GM23338 (cell line): ENCODE measurements at regions not wholly inside any gene's neighbourhood (a gene's known extent, or its start where the extent isn't known, plus 50 kb on each side); places are given as distances from the start of the nearest gene placed in this dataset.

ENCODE experiments used
- CTCF ChIP-seq, 2 experiments: fragments of 200-600 bp in 1 of 2; sonication (generic) in 1 of 2; conservative IDR thresholded peaks; 2 replicates each; pipeline versions ENCODE4 v1.5.1 to v1.6.1; 2016 to 2017; ENCODE audit warnings: antibody characterized with exemption in 2 of 2, low read depth in 2 of 2, mild to moderate bottlenecking in 2 of 2, moderate library complexity in 1 of 2
- ETS1 ChIP-seq: IDR thresholded peaks from 2 replicates; pipeline ENCODE4 v1.6.1; 2016; ENCODE audit warnings: antibody characterized with exemption
- EZH2phosphoT487 ChIP-seq: fragments of 200-600 bp; sonication (generic); IDR thresholded peaks from one replicate; pipeline ENCODE4 v1.8.1; 2018; ENCODE audit warnings: antibody characterized with exemption; ENCODE audit not compliant: unreplicated experiment
- JUNB ChIP-seq: IDR thresholded peaks from one replicate; pipeline ENCODE4 v1.6.1; 2016; ENCODE audit warnings: antibody characterized with exemption; ENCODE audit not compliant: unreplicated experiment
- NANOG ChIP-seq: IDR thresholded peaks from 2 replicates; pipeline ENCODE4 v1.6.1; 2016; ENCODE audit warnings: antibody characterized with exemption, borderline replicate concordance
- STAT1 ChIP-seq: IDR thresholded peaks from one replicate; pipeline ENCODE4 v1.6.1; 2016; ENCODE audit warnings: antibody characterized with exemption; ENCODE audit not compliant: unreplicated experiment
- ZNF114 ChIP-seq: fragments of 250-450 bp; sonication (Bioruptor Pico); IDR thresholded peaks from 2 replicates; pipeline ENCODE4 v1.5.0; 2020; ENCODE audit warnings: mild to moderate bottlenecking, moderate library complexity
- ZNF331 ChIP-seq: fragments of 250-450 bp; sonication (Bioruptor Pico); IDR thresholded peaks from 2 replicates; pipeline ENCODE4 v1.5.0; 2020; ENCODE audit warnings: low read depth, mild to moderate bottlenecking, moderate library complexity
- ZNF462 ChIP-seq: fragments of 250-450 bp; sonication (Bioruptor Pico); IDR thresholded peaks from 2 replicates; pipeline ENCODE4 v1.5.0; 2020; ENCODE audit warnings: mild to moderate bottlenecking, moderate library complexity

GRCh38 chr15:69751566-69751965 lies 298.9 kb downstream of the RPLP1 start (continued):
- TF ChIP-seq ZNF462 (CRISPR knock-in tag) = no peak
- no peak for TF ChIP-seq EZH2phosphoT487
- no peak for TF ChIP-seq ZNF331 (CRISPR knock-in tag)
- TF ChIP-seq STAT1 = no peak
- TF ChIP-seq CTCF (conservative IDR thresholded peaks at IDR 0.05; ENCODE audit: low read depth in 2 of 2) = no peak
- TF ChIP-seq JUNB = no peak
- no peak for TF ChIP-seq ZNF114 (CRISPR knock-in tag)
- TF ChIP-seq NANOG = no peak
- no peak for TF ChIP-seq ETS1
